Stomach (tissue), 8 donors: ENCODE measurements at regions not wholly inside any gene's neighbourhood (a gene's known extent, or its start where the extent isn't known, plus 50 kb on each side); places are given as distances from the start of the nearest gene placed in this dataset.
A peak's percentile ranks its signal among the peaks of the same experiment; 100 is the strongest.

Source experiments
- DNase-seq, 2 donors: peaks; one replicate each; pipeline versions ENCODE4 v3.0.0 to v3.0.0-alpha.2; 2013 to 2019
- H3K27ac ChIP-seq, 5 donors: fragments of 200-600 bp in 4 of 5; sonication (generic) in 4 of 5; one replicate each; pipeline ENCODE4 v1.5.1; 2013 to 2019; ENCODE audit warnings: mild to moderate bottlenecking in 1 of 5, moderate library complexity in 1 of 5
- H3K27me3 ChIP-seq, 3 donors: fragments of 200-600 bp; sonication (generic); one replicate each; pipeline ENCODE4 v1.5.1; 2017 to 2019; ENCODE audit warnings: mixed run types in 1 of 3
- H3K36me3 ChIP-seq, 4 donors: fragments of 200-600 bp; sonication (generic); 1 replicate in 3 of 4; 2 replicates in 1 of 4; pipeline ENCODE4 v1.5.1; 2016 to 2019
- H3K4me1 ChIP-seq, 4 donors: fragments of 200-600 bp; sonication (generic); one replicate each; pipeline ENCODE4 v1.5.1; 2016 to 2019
- H3K4me3 ChIP-seq, 4 donors: fragments of 200-600 bp; sonication (generic) in 3 of 4; one replicate each; pipeline ENCODE4 v1.5.1; 2016 to 2019; ENCODE audit warnings: mild to moderate bottlenecking in 1 of 4
- H3K9me3 ChIP-seq, 4 donors: fragments of 200-600 bp; sonication (generic); one replicate each; pipeline ENCODE4 v1.5.1; 2016 to 2019
- EP300 ChIP-seq: sonication (generic); formaldehyde crosslinking; IDR thresholded peaks from one replicate; pipeline ENCODE4 v1.6.1; 2017; ENCODE audit warnings: antibody characterized with exemption
- POLR2A ChIP-seq, 4 donors: fragments of 450-650 bp; IDR thresholded peaks; one replicate each; pipeline ENCODE4 v1.6.1; 2016; ENCODE audit warnings: antibody characterized with exemption in 4 of 4, control low read depth in 2 of 4, mild to moderate bottlenecking in 1 of 4, moderate library complexity in 1 of 4
- POLR2AphosphoS5 ChIP-seq, 3 donors: sonication (generic); formaldehyde crosslinking; IDR thresholded peaks; one replicate each; pipeline ENCODE4 v1.6.1; 2016; ENCODE audit warnings: antibody characterized with exemption in 3 of 3
- WGBS, 5 donors: extraction: QIAGEN DNeasy Blood & Tissue Kit in 3 of 5; methylation state at CpG; one replicate each; pipeline versions ENCODE4 v1.1.5 to v1.1.7; 2013 to 2018; 5-methylcytosine and 5-hydroxymethylcytosine counted together
- intact Hi-C: fragments of 100-400 bp; cut with DNase I; formaldehyde crosslinking; loops from one replicate; pipeline ENCODE4 v1.15.1; 2023; ENCODE audit warnings: low total_unique reads
- TF ChIP-seq, protein P1 (sequence below), 7 experiments: fragments of 450-650 bp in 4 of 7; fragments of 200-600 bp in 3 of 7; sonication (generic) in 3 of 7; IDR thresholded peaks; one replicate each; pipeline ENCODE4 v1.5.1; 2016 to 2019; ENCODE audit warnings: antibody characterized with exemption in 7 of 7, control low read depth in 2 of 7, mild to moderate bottlenecking in 1 of 7
- donor health status: healthy with polysubstance abuse.
- donor health status: Bipolar disorder and iron deficiency.
- donor health status: healthy.

DNA sequence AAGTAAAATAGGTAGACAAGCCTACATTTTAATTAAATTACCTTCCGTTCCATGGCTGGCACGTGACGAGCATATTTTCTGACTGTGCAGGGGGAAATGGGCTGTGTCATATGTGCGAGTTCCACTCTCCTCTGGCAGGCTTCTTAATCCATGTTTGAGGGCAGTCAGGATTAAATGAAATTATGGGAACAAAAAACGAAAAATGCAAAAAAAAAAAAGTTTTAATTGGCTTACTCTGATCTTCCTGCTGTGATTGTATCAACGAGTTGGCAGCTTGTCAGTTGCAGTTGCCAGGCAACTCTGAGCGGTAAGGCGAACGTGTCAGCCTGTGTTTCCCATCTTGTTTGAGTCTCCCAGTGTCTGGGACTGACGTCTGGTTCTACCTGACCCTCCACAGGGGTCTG, 302.9 kb upstream of the XYLT1 start:
- DNase-seq, result peak in 1 of 2 donors; percentile 45
- 28 to 38% (median 32%) methylated on average over 10 of the region's 10 CpGs for WGBS, 5 donors
- Histone ChIP-seq H3K27ac (no peak overlapping the region), H3K4me3 (no peak overlapping the region), H3K27me3 (peaks cover 0 to 29% (median 3%) of the 10 kb centered on the region in 3 donors), H3K36me3 (no peaks in the 10 kb centered on the region), H3K4me1 (no peaks in the 10 kb centered on the region), H3K9me3 (peaks cover 0 to 9% (median 3%) of the 10 kb centered on the region in 4 donors)
- TF ChIP-seq POLR2AphosphoS5 (IDR thresholded peaks at IDR 0.05) (no peak), POLR2A (IDR thresholded peaks at IDR 0.05) (no peak), EP300 (no peak)
- TF ChIP-seq, protein P1, sequence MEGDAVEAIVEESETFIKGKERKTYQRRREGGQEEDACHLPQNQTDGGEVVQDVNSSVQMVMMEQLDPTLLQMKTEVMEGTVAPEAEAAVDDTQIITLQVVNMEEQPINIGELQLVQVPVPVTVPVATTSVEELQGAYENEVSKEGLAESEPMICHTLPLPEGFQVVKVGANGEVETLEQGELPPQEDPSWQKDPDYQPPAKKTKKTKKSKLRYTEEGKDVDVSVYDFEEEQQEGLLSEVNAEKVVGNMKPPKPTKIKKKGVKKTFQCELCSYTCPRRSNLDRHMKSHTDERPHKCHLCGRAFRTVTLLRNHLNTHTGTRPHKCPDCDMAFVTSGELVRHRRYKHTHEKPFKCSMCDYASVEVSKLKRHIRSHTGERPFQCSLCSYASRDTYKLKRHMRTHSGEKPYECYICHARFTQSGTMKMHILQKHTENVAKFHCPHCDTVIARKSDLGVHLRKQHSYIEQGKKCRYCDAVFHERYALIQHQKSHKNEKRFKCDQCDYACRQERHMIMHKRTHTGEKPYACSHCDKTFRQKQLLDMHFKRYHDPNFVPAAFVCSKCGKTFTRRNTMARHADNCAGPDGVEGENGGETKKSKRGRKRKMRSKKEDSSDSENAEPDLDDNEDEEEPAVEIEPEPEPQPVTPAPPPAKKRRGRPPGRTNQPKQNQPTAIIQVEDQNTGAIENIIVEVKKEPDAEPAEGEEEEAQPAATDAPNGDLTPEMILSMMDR (IDR thresholded peaks at IDR 0.05), result no peak
- intact Hi-C loops, result no loop called here

DNA sequence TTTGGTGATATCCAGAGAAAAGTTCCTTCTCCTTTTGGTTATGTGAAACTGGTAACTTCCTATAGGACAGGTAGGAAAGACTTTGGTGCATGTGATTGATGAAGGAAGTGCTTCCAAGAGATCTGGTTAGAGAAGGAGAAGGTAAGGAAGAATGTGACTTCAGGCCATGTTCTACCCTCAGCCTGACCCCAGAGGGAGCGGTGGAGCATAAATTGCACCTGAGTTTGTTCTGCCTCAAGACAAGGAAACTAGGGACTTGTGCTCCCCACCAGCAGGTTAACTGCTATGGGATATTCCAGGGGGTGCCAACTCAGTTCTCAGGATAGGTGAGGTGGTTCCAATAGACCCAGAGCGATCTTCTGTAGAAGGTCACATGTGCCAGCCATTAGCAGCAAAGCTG, 299.3 kb upstream of the XYLT1 start:
- no peaks in the 10 kb centered on the region for H3K36me3 ChIP-seq
- H3K27ac ChIP-seq, result no peak overlapping the region
- DNase-seq, result no peak
- no peak overlapping the region for H3K4me3 ChIP-seq
- H3K9me3 ChIP-seq, result no peaks in the 10 kb centered on the region
- TF ChIP-seq, protein P1 (IDR thresholded peaks at IDR 0.05), result no peak
- no peak for TF ChIP-seq EP300
- TF ChIP-seq POLR2A (IDR thresholded peaks at IDR 0.05), result no peak
- no peak for TF ChIP-seq POLR2AphosphoS5 (IDR thresholded peaks at IDR 0.05)
- WGBS, 5 donors, result 90 to 99% (median 96%) methylated on average over 2 of the region's 2 CpGs
- intact Hi-C loops, result no loop called here
- H3K4me1 ChIP-seq, result no peaks in the 10 kb centered on the region
- H3K27me3 ChIP-seq, result peaks cover 0 to 15% (median 3%) of the 10 kb centered on the region in 3 donors

DNA sequence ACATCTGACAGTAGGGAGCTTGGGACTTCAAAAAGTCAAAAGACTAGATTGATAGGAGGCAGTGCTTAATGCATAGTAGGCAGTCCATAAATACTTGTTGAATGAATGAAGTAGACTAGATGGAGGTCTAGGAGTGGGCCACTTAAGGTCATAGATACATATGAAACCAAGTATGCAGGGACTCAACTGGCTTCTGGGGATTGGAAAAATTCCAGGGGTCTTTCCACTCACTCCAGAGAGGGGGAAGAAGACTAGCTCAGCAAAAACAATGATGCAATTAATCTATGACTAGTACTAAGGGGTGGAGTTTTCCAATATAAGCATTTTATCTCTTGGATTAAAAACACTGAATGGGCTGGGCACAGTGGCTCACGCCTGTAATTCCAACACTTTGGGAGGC, 298.3 kb upstream of the XYLT1 start:
- H3K4me3 ChIP-seq, result no peak overlapping the region
- intact Hi-C loops, result no loop called here
- no peak for DNase-seq
- H3K9me3 ChIP-seq, result no peaks in the 10 kb centered on the region
- H3K36me3 ChIP-seq, result no peaks in the 10 kb centered on the region
- WGBS, 5 donors, result 60 to 84% (median 64%) methylated on average over 1 of the region's 1 CpG
- peaks cover 0 to 9% (median 0%) of the 10 kb centered on the region in 3 donors for H3K27me3 ChIP-seq
- TF ChIP-seq POLR2A (IDR thresholded peaks at IDR 0.05), result no peak
- no peak for TF ChIP-seq EP300
- TF ChIP-seq, protein P1 (IDR thresholded peaks at IDR 0.05), result no peak
- TF ChIP-seq POLR2AphosphoS5 (IDR thresholded peaks at IDR 0.05), result no peak
- no peak overlapping the region for H3K27ac ChIP-seq
- no peaks in the 10 kb centered on the region for H3K4me1 ChIP-seq

DNA sequence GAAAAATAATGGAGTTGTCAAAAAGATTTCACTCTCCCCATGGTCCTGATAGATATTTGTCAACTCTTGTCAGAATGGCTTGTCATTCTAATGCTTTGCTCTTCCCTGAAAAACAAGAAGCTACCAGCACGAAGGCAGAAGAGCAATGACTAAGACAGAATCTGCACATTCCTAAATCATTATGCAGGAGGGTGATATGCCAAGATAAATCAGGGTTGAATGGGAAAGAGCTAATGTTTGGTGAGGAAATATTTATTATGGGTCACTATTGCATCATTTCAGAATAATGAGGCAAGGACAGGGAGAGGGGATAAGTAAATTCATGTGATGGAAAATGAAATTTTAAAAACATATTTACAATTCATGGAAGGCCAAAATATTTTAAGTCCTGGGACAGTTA, 297.5 kb upstream of the XYLT1 start:
- 6 to 25% (median 15%) methylated on average over 1 of the region's 1 CpG for WGBS, 5 donors
- H3K27me3 ChIP-seq, result peaks cover 0 to 1% (median 0%) of the 10 kb centered on the region in 3 donors
- no peak overlapping the region for H3K4me3 ChIP-seq
- no peak for TF ChIP-seq EP300
- no peak for TF ChIP-seq POLR2A (IDR thresholded peaks at IDR 0.05)
- TF ChIP-seq, protein P1 (IDR thresholded peaks at IDR 0.05), result no peak
- TF ChIP-seq POLR2AphosphoS5 (IDR thresholded peaks at IDR 0.05), result no peak
- intact Hi-C loops, result no loop called here
- H3K27ac ChIP-seq, result no peak overlapping the region
- no peaks in the 10 kb centered on the region for H3K9me3 ChIP-seq
- H3K4me1 ChIP-seq, result no peaks in the 10 kb centered on the region
- no peaks in the 10 kb centered on the region for H3K36me3 ChIP-seq
- DNase-seq, result no peak
